ENCODE measurements at regions not wholly inside any gene's neighbourhood (a gene's known extent, or its start where the extent isn't known, plus 50 kb on each side); places are given as distances from the start of the nearest gene placed in this dataset.

- TF ChIP-seq IRF1 (CRISPR knock-in tag; IDR thresholded peaks at IDR 0.05) (no peak), ZNF396 (CRISPR knock-in tag; IDR thresholded peaks at IDR 0.05; ENCODE audit: borderline replicate concordance) (no peak), ATF2 (CRISPR knock-in tag; IDR thresholded peaks at IDR 0.05; ENCODE audit: borderline replicate concordance, low read depth) (no peak), SMAD3 (CRISPR knock-in tag; IDR thresholded peaks at IDR 0.05; ENCODE audit: borderline replicate concordance) (no peak), ERG (CRISPR knock-in tag; IDR thresholded peaks at IDR 0.05) (no peak), NR3C1 (CRISPR knock-in tag; conservative IDR thresholded peaks at IDR 0.05; ENCODE audit: low read depth) (no peak), HMGA2 (CRISPR knock-in tag; IDR thresholded peaks at IDR 0.05) (no peak), ZNF671 (CRISPR knock-in tag; IDR thresholded peaks at IDR 0.05) (no peak), ZNF532 (CRISPR knock-in tag; IDR thresholded peaks at IDR 0.05; ENCODE audit: borderline replicate concordance) (no peak), CBFB (CRISPR knock-in tag; IDR thresholded peaks at IDR 0.05; ENCODE audit: low read depth) (no peak), ZNF512 (CRISPR knock-in tag; IDR thresholded peaks at IDR 0.05; ENCODE audit: borderline replicate concordance) (no peak)
Measured at GRCh38 chr1:239315631-239316217, 70.6 kb upstream of the CHRM3 start (continued).

- no peaks in the 10 kb centered on the region for H3K36me3 Mint-ChIP-seq
- CTCF ChIA-PET, result no interaction called here
- no peak for DNase-seq (ENCODE audit: low spot score)
- no peak overlapping the region for H3K27ac Mint-ChIP-seq
- POLR2A ChIA-PET, result no interaction called here
- 0 out of 2 replicates have a peak, but pooled peaks cover 3% of the 10 kb centered on the region for H3K9me3 Mint-ChIP-seq
- H3K4me3 Mint-ChIP-seq, result no peak overlapping the region
- peaks cover 15% of the 10 kb centered on the region for H3K4me1 Mint-ChIP-seq
- no peaks in the 10 kb centered on the region for H3K27me3 Mint-ChIP-seq (ENCODE audit: low read depth)
- no peak for ATAC-seq
- TF ChIP-seq ZNF232 (CRISPR knock-in tag; IDR thresholded peaks at IDR 0.05) (no peak), ZNF671 (CRISPR knock-in tag; IDR thresholded peaks at IDR 0.05) (no peak), ZNF317 (CRISPR knock-in tag; IDR thresholded peaks at IDR 0.05; ENCODE audit: borderline replicate concordance, low read depth) (no peak), EMX1 (CRISPR knock-in tag; IDR thresholded peaks at IDR 0.05) (no peak), IRF2 (CRISPR knock-in tag; IDR thresholded peaks at IDR 0.05; ENCODE audit: borderline replicate concordance, low read depth) (no peak), PREB (CRISPR knock-in tag; IDR thresholded peaks at IDR 0.05; ENCODE audit: borderline replicate concordance) (no peak), NR1H2 (CRISPR knock-in tag; IDR thresholded peaks at IDR 0.05) (no peak), ZSCAN18 (CRISPR knock-in tag; IDR thresholded peaks at IDR 0.05) (no peak), ATF1 (CRISPR knock-in tag; IDR thresholded peaks at IDR 0.05) (no peak), USF2 (CRISPR knock-in tag; IDR thresholded peaks at IDR 0.05) (no peak), SMAD4 (CRISPR knock-in tag; IDR thresholded peaks at IDR 0.05) (no peak), E2F4 (CRISPR knock-in tag; IDR thresholded peaks at IDR 0.05; ENCODE audit: borderline replicate concordance, low read depth) (no peak)
Measured at GRCh38 chr1:239311331-239311730, 75.0 kb upstream of the CHRM3 start.
